ENCODE measurements at regions not wholly inside any gene's neighbourhood (a gene's known extent, or its start where the extent isn't known, plus 50 kb on each side); places are given as distances from the start of the nearest gene placed in this dataset.

DNA sequence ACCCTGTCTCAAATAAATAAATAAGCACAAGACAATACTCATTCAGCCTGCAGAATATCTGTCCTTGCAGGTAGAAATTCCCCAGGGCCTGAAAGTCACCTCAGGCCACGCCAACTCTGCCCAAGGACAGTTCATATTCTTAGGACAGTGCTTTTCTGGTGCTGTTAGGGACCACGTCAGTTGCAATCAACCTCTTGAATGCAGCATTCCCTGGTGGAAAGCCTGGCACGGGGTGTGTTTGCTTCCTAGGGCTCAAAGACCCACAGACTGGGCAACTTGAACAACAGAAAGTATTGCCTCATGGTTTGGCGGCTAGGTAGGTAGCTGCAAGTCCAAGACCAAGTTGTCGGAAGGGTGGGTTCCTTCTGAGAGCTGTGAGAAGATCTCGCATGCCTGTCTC lies 160.3 kb downstream of the KCTD15 start:
- H3K4me3 ChIP-seq (ENCODE audit: low read depth, low read length) = no peak overlapping the region
- POLR2A ChIA-PET = no interaction called here
- Mint-ChIP-seq H3K36me3 (ENCODE audit: insufficient read depth, unreplicated experiment) (no peaks in the 10 kb centered on the region), H3K4me3 (ENCODE audit: unreplicated experiment) (no peak overlapping the region), H3K4me1 (ENCODE audit: low read depth, unreplicated experiment) (no peaks in the 10 kb centered on the region), H3K27me3 (ENCODE audit: insufficient read depth, unreplicated experiment) (peaks cover 27% of the 10 kb centered on the region), H3K27ac (ENCODE audit: unreplicated experiment) (no peak overlapping the region), H3K9me3 (ENCODE audit: unreplicated experiment) (peaks cover 3% of the 10 kb centered on the region)
- H3K36me3 ChIP-seq (ENCODE audit: control insufficient read depth, insufficient read depth, low read length) = no peaks in the 10 kb centered on the region
- CTCF ChIA-PET = no interaction called here
- peaks cover 4% of the 10 kb centered on the region; the same call in 1 of the 2 replicates for H3K9me3 ChIP-seq
- intact Hi-C loops (cut with micrococcal nuclease; ENCODE audit: unreplicated experiment) = no loop called here
- TF ChIP-seq, protein P1, sequence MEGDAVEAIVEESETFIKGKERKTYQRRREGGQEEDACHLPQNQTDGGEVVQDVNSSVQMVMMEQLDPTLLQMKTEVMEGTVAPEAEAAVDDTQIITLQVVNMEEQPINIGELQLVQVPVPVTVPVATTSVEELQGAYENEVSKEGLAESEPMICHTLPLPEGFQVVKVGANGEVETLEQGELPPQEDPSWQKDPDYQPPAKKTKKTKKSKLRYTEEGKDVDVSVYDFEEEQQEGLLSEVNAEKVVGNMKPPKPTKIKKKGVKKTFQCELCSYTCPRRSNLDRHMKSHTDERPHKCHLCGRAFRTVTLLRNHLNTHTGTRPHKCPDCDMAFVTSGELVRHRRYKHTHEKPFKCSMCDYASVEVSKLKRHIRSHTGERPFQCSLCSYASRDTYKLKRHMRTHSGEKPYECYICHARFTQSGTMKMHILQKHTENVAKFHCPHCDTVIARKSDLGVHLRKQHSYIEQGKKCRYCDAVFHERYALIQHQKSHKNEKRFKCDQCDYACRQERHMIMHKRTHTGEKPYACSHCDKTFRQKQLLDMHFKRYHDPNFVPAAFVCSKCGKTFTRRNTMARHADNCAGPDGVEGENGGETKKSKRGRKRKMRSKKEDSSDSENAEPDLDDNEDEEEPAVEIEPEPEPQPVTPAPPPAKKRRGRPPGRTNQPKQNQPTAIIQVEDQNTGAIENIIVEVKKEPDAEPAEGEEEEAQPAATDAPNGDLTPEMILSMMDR (IDR thresholded peaks at IDR 0.05; ENCODE audit: insufficient read depth in 1 of 2, low read depth in 1 of 2, low read length in 1 of 2, severe bottlenecking in 1 of 2, unreplicated experiment in 1 of 2) = no peak
- BruUV-seq (replicated peaks) = no TSS peak
- H3K4me1 ChIP-seq = no peaks in the 10 kb centered on the region
- DNase-seq = no peak
- no peaks in the 10 kb centered on the region; the same call in none of the 2 replicates for H3K27me3 ChIP-seq (replicated peaks; ENCODE audit: control insufficient read depth, insufficient read depth, low read length)

GRCh38 chr19:33957804-33958203 lies 161.1 kb downstream of the KCTD15 start:
- intact Hi-C loops (cut with micrococcal nuclease; ENCODE audit: unreplicated experiment) = no loop called here
- TF ChIP-seq, protein P1 (IDR thresholded peaks at IDR 0.05; ENCODE audit: insufficient read depth in 1 of 2, low read depth in 1 of 2, low read length in 1 of 2, severe bottlenecking in 1 of 2, unreplicated experiment in 1 of 2) = no peak
- Mint-ChIP-seq H3K36me3 (ENCODE audit: insufficient read depth, unreplicated experiment) (no peaks in the 10 kb centered on the region), H3K27ac (ENCODE audit: unreplicated experiment) (no peak overlapping the region), H3K9me3 (ENCODE audit: unreplicated experiment) (peaks cover 11% of the 10 kb centered on the region), H3K4me3 (ENCODE audit: unreplicated experiment) (no peak overlapping the region), H3K4me1 (ENCODE audit: low read depth, unreplicated experiment) (no peaks in the 10 kb centered on the region), H3K27me3 (ENCODE audit: insufficient read depth, unreplicated experiment) (peaks cover 35% of the 10 kb centered on the region)
- H3K9me3 ChIP-seq = peaks cover 4% of the 10 kb centered on the region; the same call in 1 of the 2 replicates
- H3K27me3 ChIP-seq (replicated peaks; ENCODE audit: control insufficient read depth, insufficient read depth, low read length) = no peaks in the 10 kb centered on the region; the same call in none of the 2 replicates
- DNase-seq = no peak
- H3K4me1 ChIP-seq = no peaks in the 10 kb centered on the region
- H3K36me3 ChIP-seq (ENCODE audit: control insufficient read depth, insufficient read depth, low read length) = no peaks in the 10 kb centered on the region
- ChIA-PET POLR2A (no interaction called here), CTCF (no interaction called here)
- no TSS peak for BruUV-seq (replicated peaks)
- no peak overlapping the region for H3K4me3 ChIP-seq (ENCODE audit: low read depth, low read length)

DNA sequence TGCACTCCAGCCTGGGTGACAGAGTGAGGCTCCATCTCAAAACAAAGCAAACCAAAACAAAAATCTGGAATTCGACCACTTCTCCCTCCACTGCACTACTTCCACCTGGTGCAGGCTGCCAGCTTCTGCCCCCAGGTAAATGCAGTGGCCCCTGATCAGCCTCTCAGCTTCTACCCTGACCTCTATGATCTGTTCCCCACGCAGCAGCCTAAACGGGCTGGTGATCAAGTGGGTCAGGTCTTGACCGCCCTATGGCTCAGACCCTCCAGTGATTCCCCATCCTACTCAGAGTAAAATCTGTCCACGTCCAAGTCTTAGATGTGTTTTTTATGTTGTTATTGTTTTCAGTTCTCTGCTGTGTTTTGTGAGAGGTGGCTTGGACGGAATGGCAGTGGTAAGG lies 163.9 kb downstream of the KCTD15 start:
- ChIA-PET POLR2A (no interaction called here), CTCF (no interaction called here)
- no TSS peak for BruUV-seq (replicated peaks)
- Histone ChIP-seq H3K4me3 (ENCODE audit: low read depth, low read length) (no peak overlapping the region), H3K9me3 (peaks cover 4% of the 10 kb centered on the region; the same call in 1 of the 2 replicates), H3K36me3 (ENCODE audit: control insufficient read depth, insufficient read depth, low read length) (no peaks in the 10 kb centered on the region), H3K4me1 (no peaks in the 10 kb centered on the region), H3K27me3 (replicated peaks; ENCODE audit: control insufficient read depth, insufficient read depth, low read length) (no peaks in the 10 kb centered on the region)
- H3K27ac Mint-ChIP-seq (ENCODE audit: unreplicated experiment) = no peak overlapping the region
- peaks cover 36% of the 10 kb centered on the region for H3K27me3 Mint-ChIP-seq (ENCODE audit: insufficient read depth, unreplicated experiment)
- no peaks in the 10 kb centered on the region for H3K36me3 Mint-ChIP-seq (ENCODE audit: insufficient read depth, unreplicated experiment)
- H3K4me1 Mint-ChIP-seq (ENCODE audit: low read depth, unreplicated experiment) = no peaks in the 10 kb centered on the region
- TF ChIP-seq, protein P1 (IDR thresholded peaks at IDR 0.05; ENCODE audit: insufficient read depth in 1 of 2, low read depth in 1 of 2, low read length in 1 of 2, severe bottlenecking in 1 of 2, unreplicated experiment in 1 of 2) = no peak
- no peak for DNase-seq
- H3K9me3 Mint-ChIP-seq (ENCODE audit: unreplicated experiment) = peaks cover 11% of the 10 kb centered on the region
- intact Hi-C loops (cut with micrococcal nuclease; ENCODE audit: unreplicated experiment) = no loop called here
- no peak overlapping the region for H3K4me3 Mint-ChIP-seq (ENCODE audit: unreplicated experiment)

All from Caco-2 (cell line).